HL-60 (cell line): ENCODE measurements at regions not wholly inside any gene's neighbourhood (a gene's known extent, or its start where the extent isn't known, plus 50 kb on each side); places are given as distances from the start of the nearest gene placed in this dataset.
A peak's percentile ranks its signal among the peaks of the same experiment; 100 is the strongest.

Experiments
- DNase-seq, 2 experiments: peaks; one replicate each; pipeline ENCODE4 v3.0.0-alpha.2; 2010 to 2020; ENCODE audit warnings: low read depth in 1 of 2, low spot score in 1 of 2
- H3K27ac ChIP-seq: fragments of 250-450 bp; sonication (Bioruptor Pico); replicated peaks from 2 replicates; pipeline ENCODE4 v1.5.1; 2020; ENCODE audit warnings: mild to moderate bottlenecking, moderate library complexity
- H3K27me3 ChIP-seq: fragments of 250-450 bp; sonication (Bioruptor Pico); 2 replicates; pipeline ENCODE4 v1.5.1; 2021; ENCODE audit warnings: mild to moderate bottlenecking, moderate library complexity; ENCODE audit not compliant: insufficient read depth, poor library complexity, severe bottlenecking
- H3K4me3 ChIP-seq: replicated peaks from 2 replicates; pipeline ENCODE4 v1.5.1; 2011; ENCODE audit warnings: mild to moderate bottlenecking, control low read depth, low read length; ENCODE audit not compliant: insufficient read depth
- CTCF ChIP-seq: IDR thresholded peaks from one replicate; pipeline ENCODE4 v1.5.1; 2011; ENCODE audit warnings: low read length, control low read depth, inconsistent platforms; ENCODE audit not compliant: insufficient read depth
- GABPA ChIP-seq: IDR thresholded peaks from 2 replicates; pipeline ENCODE4 v1.6.1; 2012; ENCODE audit warnings: low read depth
- POLR2AphosphoS5 ChIP-seq: IDR thresholded peaks from 2 replicates; pipeline ENCODE4 v1.6.1; 2012; ENCODE audit warnings: low read depth
- REST ChIP-seq: IDR thresholded peaks from 2 replicates; pipeline ENCODE4 v1.6.1; 2012; ENCODE audit warnings: low read depth; ENCODE audit not compliant: insufficient replicate concordance
- SPI1 ChIP-seq: IDR thresholded peaks from 2 replicates; pipeline ENCODE4 v1.6.1; 2012; ENCODE audit warnings: low read depth, mild to moderate bottlenecking, borderline replicate concordance

GRCh38 chr16:79411805-79412204, 188.7 kb downstream of the MAF start:
- H3K27ac ChIP-seq = no peak overlapping the region
- TF ChIP-seq GABPA = no peak
- TF ChIP-seq POLR2AphosphoS5 = no peak
- no peak for TF ChIP-seq REST
- no peak for TF ChIP-seq SPI1
- no peak for TF ChIP-seq CTCF
- H3K27me3 ChIP-seq = peaks cover under 1% of the 10 kb centered on the region
- DNase-seq = no peak
- no peak overlapping the region for H3K4me3 ChIP-seq

- Histone ChIP-seq H3K27ac (no peak overlapping the region), H3K4me3 (no peak overlapping the region), H3K27me3 (no peaks in the 10 kb centered on the region)
- TF ChIP-seq GABPA (no peak), SPI1 (no peak), POLR2AphosphoS5 (no peak), REST (no peak)
- DNase-seq = no peak
Measured at GRCh38 chr16:79411357-79411756, 189.2 kb downstream of the MAF start.

GRCh38 chr16:79409978-79410377, 190.6 kb downstream of the MAF start:
- no peak for TF ChIP-seq REST
- TF ChIP-seq SPI1 = peak; percentile 72
- TF ChIP-seq GABPA = peak; percentile 76
- no peak for TF ChIP-seq POLR2AphosphoS5
- TF ChIP-seq CTCF = no peak
- Histone ChIP-seq H3K4me3 (no peak overlapping the region), H3K27me3 (no peaks in the 10 kb centered on the region), H3K27ac (no peak overlapping the region)
- DNase-seq = no peak

GRCh38 chr16:79408355-79408754, 192.2 kb downstream of the MAF start:
- TF ChIP-seq REST = no peak
- TF ChIP-seq GABPA = no peak
- no peak for TF ChIP-seq CTCF
- no peak for TF ChIP-seq SPI1
- TF ChIP-seq POLR2AphosphoS5 = no peak
- Histone ChIP-seq H3K27me3 (no peaks in the 10 kb centered on the region), H3K4me3 (no peak overlapping the region), H3K27ac (no peak overlapping the region)
- DNase-seq = no peak
